Epithelial cell of esophagus (primary cell): ENCODE measurements at regions not wholly inside any gene's neighbourhood (a gene's known extent, or its start where the extent isn't known, plus 50 kb on each side); places are given as distances from the start of the nearest gene placed in this dataset.
A peak's percentile ranks its signal among the peaks of the same experiment; 100 is the strongest.

Source experiments
- DNase-seq: peaks from one replicate; pipeline ENCODE4 v3.0.0; 2010; ENCODE audit warnings: low read depth
- H3K4me3 ChIP-seq: 2 replicates; pipeline ENCODE4 v1.5.1; 2011; ENCODE audit warnings: mild to moderate bottlenecking, low read length, control low read depth
- TF ChIP-seq, protein P1 (sequence below): IDR thresholded peaks from 2 replicates; pipeline ENCODE4 v1.5.1; 2011; ENCODE audit warnings: low read depth, mild to moderate bottlenecking, low read length, control low read depth, inconsistent platforms; ENCODE audit not compliant: insufficient read depth; ENCODE audit errors: missing control alignments

DNA sequence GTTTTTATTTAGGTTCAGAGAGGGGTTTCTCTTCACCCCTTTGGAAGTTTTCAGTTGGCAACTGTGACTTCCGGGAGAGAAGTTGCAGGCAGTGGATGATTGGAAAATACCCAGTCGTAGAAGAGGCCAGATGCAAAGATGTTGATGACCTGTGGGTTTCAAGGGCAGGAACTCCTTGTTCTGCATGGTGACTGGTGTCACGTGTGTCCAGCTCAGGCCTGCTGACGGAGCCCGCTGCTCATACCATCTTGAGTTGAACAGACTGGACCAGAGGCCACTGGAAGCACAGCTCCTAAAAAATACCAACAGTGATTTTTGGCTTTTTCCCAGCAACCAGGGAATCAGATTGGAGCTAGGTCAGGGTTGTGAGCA lies 243.9 kb upstream of the KLF4 start:
- H3K4me3 ChIP-seq, result no peak overlapping the region
- TF ChIP-seq, protein P1, sequence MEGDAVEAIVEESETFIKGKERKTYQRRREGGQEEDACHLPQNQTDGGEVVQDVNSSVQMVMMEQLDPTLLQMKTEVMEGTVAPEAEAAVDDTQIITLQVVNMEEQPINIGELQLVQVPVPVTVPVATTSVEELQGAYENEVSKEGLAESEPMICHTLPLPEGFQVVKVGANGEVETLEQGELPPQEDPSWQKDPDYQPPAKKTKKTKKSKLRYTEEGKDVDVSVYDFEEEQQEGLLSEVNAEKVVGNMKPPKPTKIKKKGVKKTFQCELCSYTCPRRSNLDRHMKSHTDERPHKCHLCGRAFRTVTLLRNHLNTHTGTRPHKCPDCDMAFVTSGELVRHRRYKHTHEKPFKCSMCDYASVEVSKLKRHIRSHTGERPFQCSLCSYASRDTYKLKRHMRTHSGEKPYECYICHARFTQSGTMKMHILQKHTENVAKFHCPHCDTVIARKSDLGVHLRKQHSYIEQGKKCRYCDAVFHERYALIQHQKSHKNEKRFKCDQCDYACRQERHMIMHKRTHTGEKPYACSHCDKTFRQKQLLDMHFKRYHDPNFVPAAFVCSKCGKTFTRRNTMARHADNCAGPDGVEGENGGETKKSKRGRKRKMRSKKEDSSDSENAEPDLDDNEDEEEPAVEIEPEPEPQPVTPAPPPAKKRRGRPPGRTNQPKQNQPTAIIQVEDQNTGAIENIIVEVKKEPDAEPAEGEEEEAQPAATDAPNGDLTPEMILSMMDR, result no peak
- no peak for DNase-seq

DNA sequence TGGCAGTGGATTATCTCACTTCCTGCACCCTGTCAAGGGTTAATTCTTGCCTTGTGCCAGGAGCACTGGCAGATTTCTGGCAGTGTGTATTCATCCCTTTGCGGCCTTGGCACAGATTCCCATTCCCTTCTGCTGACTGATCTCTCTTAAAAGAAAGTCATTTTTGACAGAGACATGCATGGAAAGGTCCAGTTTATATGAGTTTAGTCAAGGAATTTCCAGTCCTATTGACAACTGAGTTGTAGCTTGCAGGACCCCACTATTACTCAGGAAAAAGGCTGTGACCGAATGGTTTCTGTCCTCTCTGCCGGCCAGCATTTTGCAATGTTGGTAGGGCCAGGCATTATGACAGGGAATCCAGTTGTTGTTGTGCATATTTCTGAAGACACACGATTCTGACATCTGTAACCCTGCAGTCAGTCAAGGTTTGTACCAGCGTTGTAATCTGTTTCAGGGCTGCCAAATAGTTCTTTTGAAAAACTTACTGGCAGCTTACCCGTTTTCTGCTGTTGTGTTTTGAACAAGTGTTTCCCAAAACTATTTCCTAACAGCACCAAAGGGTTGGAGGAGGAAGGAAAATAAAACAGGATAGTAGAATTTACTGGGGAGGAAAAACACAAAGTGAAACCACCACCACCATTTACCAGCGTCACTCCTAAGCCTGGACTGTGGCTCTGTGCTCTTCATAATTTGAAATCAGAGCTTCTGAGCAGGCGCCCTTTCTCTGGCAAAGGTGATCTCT lies 243.4 kb upstream of the KLF4 start:
- no peak overlapping the region for H3K4me3 ChIP-seq
- TF ChIP-seq, protein P1, result no peak
- DNase-seq, result peak; percentile 65

DNA sequence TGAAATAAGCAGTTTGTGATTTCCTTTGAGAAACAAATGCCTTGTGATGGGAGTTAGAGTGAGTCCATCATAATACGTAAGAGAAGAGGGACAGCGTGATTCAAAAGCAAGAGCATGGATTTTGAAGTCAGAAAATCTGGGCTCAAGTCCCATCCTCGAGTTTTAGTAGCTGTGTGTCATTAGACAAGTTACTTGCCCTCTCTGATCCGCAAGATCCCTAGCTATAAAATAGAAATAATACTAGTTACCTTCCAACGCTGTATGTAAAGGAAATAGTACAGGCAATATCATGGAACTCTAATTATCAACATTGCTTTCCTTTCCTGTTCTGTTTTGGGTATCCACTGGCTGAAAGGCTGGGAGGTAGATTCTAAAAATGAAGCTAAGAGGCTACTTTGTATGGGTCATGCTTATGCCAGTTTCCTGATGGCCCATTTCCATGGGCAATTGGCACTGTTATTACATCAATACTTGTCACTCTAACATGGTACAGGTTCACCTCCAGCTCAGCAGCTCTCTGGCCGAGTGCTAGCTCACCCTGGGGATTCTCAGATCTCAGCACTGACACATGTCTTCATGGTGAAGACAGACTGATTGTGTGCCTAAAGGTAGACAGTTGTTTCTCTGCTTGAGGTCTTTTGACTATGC lies 241.7 kb upstream of the KLF4 start:
- TF ChIP-seq, protein P1, result no peak
- no peak for DNase-seq
- H3K4me3 ChIP-seq, result no peak overlapping the region

DNA sequence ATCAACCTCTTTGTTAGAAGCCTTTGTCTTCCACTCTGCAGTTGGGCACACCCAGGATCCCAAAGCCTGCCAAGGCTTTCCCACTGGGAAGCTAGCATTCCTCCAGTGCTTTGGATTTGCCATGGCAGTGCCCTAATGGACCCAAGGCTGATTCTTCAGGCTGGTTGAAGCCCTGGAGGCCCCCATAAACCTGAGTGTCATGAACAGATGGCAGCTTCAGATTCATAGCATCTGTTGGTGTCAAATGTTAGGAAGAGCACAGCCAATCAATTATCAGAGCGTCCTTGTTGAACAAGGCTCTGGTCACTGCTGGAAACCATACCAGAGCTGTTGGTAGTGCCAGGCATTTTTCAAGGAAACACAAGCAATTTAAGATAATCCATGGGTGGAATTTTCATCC lies 241.1 kb upstream of the KLF4 start:
- no peak for DNase-seq
- TF ChIP-seq, protein P1, result no peak
- H3K4me3 ChIP-seq, result no peak overlapping the region

DNA sequence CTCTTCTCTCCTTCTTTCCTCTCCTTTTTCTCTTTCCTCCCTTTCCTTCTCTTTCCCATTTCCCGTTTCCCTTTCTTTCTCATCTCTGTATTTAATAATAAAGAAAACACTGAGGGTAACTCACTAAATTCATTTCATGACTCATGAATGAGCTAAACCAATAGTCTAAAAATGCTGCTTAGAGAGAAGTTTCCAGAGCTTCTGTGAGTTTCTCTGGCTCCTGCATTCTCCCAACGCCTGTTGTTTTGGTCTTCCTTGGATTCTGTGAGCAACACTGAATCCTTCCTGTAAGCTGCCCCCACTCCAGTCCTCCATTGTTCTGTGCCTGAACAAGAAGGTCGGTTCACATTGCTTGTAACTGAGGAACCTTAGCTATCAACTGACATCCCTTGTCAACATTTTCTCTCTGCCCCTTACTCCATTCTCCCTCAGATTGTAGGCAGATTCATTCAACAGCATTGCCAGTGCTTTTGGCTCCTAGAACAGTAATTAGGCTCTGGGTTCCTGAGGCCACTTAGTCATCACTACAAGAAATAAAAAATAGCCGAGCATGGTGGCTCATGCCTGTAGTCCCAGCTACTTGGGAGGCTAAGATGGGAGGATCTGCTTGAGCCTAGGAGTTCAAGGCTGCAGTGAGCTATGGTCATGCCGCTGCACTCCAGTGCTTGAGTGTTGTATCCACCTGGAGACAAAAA lies 237.7 kb upstream of the KLF4 start:
- no peak for DNase-seq
- H3K4me3 ChIP-seq, result no peak overlapping the region
- TF ChIP-seq, protein P1, result no peak

DNA sequence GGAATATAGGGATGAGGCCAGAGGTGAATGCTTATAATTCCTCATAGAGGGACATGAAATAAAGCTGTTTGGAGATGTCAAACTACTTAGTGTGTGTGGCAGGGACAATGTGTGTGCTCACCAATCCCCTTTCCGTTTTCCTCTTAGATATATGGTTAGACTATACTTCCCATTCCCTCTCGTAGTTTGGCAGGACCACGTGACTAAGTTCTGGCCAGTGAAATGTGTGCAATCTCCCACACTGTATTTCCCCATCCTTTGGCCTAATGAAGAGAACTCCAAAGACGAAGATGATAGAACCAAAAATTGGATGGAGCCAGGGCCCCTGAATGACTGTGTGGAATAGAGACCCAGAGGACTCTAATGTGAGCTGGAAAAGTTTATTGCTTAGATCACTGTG lies 233.4 kb upstream of the KLF4 start:
- no peak overlapping the region for H3K4me3 ChIP-seq
- DNase-seq, result no peak
- TF ChIP-seq, protein P1, result no peak
